HG03175 (cell line): ENCODE measurements at regions not wholly inside any gene's neighbourhood (a gene's known extent, or its start where the extent isn't known, plus 50 kb on each side); places are given as distances from the start of the nearest gene placed in this dataset.
A peak's percentile ranks its signal among the peaks of the same experiment; 100 is the strongest.

Experiments
- ATAC-seq: cut with Tn5 transposase; IDR thresholded peaks from one replicate; pipeline ENCODE4 v1.9.1; 2021; ENCODE audit warnings: mild to moderate bottlenecking, moderate library complexity; ENCODE audit not compliant: unreplicated experiment

DNA sequence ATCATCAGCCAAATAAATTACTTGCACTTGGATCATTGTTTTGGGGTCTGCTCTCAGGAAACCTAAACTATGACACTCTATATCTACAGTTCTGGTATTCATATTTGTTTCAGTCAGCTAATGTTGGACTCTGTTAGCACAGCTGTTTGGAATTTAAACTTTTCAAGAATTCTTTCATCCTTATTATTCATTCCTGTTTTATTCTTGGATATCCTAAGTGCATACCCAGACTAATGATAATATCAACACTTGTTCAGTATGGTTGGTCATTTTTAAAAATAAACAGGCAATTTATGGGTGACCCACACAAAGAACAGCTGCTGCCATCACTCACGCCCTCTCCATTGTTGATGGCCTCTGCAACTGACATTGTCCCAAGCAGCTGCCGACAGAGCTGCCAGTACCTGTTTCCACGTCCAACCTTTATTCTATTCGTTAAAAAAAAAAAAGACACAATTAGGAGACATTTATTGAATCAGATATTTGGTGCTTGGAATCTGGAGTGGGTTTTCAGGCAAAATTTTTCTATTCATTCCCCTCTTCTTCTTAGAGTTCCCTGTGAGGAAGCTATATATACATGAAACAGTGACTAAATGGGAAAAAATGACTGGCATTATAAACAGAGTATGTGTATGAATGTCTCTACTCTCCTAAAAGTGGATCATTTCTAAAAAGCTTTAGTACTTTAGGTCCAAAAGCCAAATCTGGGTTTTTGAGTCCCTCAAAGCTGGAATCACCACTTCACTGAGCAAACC is 252.1 kb upstream of the NAV3 start:
- ATAC-seq = no peak

DNA sequence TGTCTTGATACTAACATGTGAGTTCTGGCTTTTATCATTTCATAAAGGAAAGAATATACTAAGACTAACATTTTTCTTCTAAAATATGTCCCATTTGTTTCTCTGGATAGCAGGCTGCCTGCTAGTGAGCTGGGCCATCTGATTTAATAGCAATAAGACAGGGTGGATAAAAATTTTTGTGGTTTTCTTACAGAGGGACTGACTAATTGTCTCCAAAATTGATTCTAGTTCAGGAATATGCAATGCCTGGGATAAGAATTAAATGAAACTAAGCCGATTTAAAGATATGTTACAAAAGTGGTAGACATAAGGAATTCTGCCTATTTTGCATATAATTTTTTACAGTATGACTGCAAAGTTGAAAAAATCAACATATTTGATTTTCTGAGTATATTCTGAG is 252.9 kb upstream of the NAV3 start:
- ATAC-seq = no peak

DNA sequence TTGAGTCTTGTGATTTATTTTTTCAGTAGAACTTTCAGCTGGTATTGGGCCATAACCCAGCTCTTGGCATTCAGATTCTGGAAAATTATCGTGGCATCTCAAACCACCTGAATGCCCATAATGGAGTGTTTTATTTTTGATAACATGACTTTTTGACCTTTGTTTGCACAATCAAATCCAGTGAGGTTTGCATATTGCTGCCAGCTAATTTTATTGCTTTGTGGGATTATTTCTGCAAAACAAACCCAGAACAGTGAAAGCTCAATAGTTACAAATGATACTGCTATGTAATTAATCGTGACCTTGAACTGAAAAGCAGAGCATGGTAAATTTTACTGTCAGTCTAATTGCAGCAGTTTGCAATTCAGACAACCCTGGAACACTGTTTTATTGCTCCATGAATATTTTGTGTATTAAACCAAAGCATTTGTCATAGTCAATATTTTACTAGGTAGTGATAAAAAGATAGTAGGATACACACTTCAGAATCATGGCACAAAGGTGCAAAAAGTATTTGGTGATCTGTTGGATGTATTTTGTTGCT is 255.2 kb upstream of the NAV3 start:
- ATAC-seq = no peak

DNA sequence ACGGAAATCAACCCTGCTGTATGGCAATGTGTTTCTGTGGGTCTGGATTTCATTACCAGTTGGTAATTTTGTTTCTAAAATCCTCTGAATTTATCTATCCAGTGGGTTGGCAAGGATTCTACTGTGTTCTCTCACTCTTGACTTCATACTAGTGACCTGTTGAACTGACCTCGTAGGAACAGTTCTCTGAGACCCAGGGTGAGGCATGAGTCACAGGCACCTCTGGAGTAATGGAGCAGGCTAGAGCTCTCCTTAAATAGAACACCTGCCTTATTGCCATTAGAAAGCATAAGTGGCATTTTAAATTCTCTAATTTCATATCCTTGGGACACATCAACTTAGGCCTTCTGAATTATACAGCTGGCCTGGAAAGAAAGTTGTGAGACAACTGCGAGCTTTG is 258.3 kb upstream of the NAV3 start:
- ATAC-seq = no peak

DNA sequence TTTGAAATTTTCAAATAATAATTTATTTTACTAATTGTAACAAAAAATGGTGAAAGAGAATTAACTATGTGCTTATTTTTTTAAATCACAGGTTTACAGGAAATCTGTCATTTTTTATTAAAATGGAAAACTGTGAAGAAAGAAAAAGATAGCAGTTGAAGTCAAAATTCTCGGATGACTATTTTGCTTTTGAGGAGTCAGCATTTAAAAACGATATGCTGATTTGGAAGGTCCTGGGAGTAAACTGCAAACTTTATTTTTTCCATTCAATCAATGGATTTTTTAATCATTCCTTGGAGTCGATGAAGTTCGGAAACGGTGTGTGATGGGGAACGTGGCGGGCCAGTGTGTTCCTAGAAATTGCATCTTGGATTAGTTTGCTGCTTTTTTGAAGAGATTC is 258.9 kb upstream of the NAV3 start:
- no peak for ATAC-seq

DNA sequence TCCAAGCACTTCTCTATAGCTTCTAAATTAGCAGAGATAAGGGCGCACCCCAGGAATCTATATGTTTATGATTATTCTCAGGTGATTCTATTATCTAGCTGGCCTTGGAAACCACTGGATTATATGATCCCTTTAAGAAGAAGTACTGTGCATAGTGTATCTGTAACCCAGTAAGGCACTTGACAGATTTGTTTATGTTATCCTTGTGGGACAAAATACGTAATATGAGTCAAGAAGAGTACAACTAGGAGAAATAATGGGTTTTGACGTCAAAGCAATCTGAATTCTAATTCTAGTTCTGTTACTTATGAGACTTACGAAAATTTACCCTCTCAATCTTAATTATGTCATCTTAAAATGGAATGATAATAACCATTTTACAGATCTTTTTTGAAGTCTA is 259.6 kb upstream of the NAV3 start:
- no peak for ATAC-seq

DNA sequence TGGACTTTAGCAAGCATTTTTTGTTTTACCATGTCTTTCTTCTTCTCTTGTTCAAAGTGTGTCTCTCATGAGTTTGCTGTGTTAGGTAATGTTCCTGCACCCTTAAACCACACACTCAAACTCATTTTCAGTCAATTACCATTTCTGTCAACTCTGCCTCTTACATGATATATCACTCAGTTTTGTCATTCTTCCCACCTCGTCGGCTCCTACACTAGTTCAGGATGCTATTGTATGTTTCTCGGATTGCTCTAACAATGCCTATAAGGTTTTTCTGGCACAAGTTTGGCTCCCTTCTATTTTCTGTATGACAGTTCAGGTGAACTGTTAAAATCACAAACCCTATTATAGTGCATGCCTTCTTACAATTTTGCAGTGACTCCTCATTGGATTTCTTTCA is 260.8 kb upstream of the NAV3 start:
- ATAC-seq = no peak

DNA sequence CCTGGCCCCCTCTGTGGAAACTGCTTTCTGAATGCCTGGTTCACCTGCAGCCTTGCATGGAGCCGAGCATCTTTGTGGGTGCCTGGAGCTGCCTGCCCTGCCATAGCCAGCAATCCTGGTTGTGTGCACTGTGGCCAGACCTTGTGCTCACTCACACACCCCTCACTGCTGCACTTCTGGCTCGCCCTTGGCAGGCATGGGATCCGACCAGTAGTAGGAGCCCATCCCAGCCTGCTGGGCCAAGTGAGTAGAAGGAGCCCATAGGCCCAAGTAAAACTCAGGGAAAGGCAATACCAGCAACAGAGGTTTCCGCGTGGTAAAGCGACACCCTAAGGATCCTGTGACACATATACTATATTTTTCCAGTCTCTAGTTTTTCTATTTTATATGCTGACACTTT is 270.0 kb upstream of the NAV3 start:
- ATAC-seq = no peak

DNA sequence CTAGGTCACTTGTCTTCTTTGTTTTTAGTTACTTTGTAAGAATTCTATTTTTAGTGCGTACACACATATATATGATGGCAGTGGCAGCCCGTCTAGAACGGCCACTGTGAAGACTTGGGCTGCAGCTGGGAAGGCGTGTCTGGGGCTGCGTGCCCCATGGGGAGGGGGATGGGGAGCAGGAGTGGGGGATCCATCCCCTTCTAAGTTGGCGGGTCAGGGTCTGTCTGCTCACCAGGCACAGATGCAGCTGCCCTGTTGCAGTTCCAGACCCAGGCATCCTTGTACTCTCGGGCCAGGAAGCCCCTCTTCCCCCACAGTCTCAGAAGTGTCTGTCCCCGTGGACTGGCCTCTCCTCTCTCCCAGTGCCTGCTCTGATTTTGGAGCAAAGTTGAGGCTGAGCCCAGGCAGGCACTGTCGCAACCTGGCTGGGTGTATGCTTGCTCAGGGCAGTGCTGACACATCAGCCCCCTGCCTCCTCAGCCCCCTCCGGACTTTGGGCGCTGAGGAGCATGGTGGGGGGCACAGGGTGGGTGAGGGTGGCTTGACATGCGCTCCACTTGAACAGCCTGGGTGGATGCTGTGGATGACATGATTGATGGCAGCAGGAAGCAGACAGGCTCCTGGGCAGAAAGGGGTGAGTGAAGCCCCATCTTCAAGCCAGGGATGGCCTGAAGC is 271.2 kb upstream of the NAV3 start:
- ATAC-seq = no peak

DNA sequence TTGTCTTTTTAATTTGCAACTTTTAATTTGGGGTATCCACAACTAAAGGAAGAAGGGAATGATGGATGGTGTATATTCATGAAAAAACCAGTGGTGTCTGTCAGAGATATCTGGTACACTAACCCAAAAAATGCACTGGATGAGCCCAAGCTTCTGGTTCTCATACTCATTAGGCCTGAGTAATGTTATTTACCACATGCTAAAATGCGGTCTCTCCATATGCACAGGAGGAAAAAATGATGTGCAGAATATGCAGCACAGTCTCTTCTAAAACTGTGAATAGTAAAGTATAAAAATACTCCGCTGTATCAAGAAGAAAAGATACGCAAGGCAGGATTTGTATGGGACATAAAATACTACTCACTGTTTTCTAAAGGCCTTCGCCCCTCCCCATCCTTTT is 275.6 kb upstream of the NAV3 start:
- no peak for ATAC-seq

DNA sequence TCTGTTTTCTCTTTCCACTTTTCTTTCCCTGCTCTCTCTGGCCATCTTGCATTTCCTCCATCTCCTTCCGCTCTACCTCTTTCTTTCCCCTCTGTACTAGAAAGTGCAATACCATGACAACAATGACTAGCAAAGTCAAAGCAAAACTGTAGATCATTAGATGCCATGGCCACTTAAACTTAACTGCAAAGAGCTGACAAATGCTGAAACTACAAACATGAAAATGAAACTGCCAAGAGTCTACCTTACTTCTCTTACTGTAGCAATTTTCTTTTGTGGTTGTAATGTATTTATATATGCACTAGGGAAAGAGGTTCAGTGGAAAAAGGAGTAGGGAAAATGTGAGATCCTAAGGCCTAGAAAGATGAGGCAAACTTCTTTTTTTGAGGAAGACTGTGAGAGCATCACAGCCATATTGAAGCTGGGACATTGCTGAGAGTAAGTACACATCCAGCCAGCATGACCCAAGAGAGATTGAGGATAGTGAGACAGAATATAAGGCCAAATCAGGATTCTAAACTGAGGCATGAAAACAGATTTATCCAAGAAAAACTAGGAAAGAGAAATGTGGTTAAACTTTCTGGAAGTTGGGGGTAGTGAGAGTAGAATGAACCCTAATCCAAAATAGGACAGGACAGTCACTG is 276.6 kb upstream of the NAV3 start:
- peak; percentile 99 for ATAC-seq

DNA sequence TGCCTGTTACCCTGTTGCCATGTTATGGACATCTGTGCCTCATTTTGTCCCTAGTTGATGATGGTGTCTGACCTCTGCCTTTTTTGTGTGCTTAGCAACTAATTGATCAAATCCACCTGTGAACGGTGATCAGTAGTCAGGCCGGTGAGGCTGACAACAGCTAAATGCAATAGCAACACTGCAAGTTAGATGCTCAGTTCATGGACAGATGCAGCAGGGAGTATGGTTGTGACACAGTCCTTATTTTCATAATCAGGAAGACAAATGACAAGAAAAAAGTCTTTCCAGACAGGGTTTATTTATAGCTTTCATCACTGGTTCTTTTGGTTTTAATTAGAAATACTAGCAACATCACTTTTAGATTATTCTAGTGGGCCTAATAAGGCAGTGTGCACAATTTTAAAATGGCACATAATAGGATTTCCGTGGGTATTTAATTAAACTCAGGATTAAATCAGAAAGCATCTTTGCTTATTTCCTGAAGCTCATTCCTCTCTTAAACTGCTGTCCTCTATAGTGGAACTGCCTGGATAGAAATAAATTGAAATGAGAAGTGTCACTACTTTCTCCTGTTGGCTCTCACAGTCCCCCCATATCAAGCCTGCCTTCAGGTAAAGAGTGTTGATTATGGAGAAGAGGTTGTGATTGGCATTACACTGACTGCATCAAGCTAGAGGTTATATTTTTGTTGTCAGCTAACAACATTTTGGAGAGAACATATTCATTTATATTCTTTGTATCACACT is 281.1 kb upstream of the NAV3 start:
- no peak for ATAC-seq

DNA sequence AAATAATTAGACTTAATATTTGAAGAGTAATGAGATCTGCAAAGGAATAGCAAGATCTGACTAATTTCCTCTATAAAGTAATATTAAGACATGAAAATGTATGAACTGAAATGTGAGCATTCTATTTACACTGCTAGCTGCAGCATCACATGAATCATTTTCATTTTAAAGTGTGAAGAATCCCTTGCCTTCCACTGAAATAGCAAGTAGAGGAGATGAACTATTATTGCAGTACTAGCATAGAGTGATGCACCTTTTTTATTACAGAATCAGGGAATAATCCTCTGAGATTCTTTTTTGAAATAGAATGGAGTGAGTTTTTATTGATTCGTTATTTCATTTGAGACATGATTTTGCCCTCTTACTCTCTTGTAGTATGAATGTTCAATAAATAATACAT is 281.9 kb upstream of the NAV3 start:
- no peak for ATAC-seq

DNA sequence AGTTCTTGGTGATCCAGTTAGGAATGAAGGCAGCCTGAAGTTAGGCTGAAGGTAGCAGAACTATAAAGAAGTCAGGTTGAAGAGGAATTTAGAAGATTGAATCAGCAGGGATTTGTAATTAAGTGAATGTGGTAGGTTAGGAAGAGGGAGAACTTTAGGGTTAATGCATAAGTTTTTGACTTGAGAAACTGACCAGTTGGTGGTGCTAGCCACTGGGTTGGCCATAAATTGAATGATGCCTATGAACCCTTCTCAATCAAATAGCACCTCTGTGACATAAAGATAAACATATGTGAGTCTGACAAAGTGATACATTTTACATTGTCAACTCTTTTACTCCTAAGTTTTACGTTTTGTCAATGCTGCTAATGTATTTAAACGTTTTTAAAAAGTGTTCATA is 290.6 kb upstream of the NAV3 start:
- ATAC-seq = no peak

DNA sequence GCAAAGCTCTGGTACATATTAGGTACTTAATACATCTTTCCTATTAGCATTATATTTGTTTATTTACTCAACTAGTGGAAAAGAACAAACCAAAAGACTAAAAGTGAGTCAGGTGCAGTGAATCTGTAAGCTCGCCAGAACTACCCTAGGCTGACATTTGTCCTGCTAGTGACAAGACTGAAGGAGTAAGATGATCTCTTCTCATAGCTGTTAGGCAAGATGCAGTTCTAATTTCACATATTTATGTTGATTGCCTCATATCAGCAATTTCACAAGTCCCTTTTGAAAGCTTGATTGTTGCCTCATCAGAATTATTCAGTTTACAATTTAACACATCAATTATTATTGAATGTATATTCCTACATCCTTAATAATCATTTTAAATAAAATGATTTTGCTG is 293.0 kb upstream of the NAV3 start:
- ATAC-seq = no peak

DNA sequence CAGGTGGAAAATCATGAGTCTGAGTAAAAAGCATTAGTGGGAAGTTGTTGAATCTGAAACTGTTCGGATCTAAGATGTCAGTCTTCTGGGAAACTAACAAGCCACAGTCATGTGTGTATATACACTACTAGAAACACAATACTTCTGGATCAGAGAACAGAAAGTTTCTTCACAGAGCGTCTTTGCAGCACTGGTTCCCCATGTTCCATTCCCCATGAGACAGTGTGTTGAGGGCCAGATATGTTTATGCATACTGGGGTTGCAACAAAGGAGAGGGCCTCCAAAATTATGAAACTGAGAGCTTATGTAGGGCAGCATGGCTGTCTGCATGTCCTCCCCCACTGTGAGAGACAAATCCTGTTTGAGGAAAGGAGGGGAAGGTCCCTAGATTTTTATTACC is 295.0 kb upstream of the NAV3 start:
- ATAC-seq = no peak

DNA sequence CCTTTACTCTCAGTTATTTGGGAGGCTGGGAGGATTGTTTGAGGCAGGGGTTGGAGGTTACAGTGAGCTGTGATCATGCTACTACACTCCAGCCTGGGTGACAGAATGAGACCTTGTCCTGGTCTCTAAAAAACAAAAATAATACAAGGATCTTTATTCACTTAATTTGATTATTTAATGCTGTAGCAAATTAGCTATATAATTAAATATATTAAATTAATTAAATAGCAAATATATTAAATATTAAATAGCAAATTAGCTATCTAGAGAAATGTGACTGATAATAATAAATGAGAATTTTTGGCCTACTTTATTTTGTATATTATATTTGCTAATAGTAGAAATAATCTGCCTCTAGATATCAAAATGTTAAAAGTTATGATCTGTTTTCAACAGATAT is 298.8 kb upstream of the NAV3 start:
- no peak for ATAC-seq

DNA sequence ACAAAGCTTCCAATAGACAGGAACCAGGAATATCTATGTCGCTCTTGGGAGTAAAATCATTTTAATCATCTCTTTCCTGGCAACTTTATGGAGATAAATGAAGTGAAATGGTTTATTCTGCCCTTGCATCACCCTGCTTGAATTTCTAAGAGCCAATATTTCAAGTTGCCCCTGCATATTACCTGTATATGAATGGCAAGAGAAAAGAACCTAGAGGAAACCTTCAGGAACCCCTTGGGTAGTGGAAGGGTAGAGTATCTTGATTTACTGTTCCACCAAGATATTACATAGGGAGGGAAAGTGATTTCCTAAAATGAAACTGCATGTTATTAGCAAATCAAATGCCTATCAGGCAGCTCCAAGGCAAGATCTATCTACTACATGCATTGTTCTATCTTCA is 308.4 kb upstream of the NAV3 start:
- no peak for ATAC-seq

DNA sequence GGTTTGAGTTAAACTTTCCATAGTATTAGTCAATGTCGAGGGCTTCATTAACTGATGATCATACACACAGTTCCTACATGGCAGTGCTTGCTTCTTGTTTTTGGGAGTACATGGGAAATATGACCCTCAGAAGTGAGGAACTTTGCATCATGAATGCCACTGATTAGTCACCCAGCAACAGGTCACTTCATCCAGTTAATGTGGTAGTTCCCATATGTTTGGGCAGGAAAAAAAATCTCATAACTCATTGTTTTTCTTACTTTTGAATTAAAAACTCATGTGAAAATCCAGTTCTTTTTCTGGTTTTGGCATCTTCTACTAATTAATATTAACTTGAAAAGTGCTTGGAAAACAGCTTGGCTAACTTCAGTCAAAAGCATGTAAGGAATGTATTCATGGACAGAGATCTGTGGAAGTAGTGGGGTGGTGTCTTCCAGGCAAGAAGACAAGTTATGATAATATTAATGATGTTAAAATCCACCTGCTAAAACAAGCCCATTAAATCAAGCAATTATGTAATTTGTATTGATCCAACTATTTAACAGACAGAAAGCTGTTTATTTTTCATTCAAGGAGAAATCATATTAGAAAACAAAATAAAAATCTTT is 309.1 kb upstream of the NAV3 start:
- ATAC-seq = no peak

DNA sequence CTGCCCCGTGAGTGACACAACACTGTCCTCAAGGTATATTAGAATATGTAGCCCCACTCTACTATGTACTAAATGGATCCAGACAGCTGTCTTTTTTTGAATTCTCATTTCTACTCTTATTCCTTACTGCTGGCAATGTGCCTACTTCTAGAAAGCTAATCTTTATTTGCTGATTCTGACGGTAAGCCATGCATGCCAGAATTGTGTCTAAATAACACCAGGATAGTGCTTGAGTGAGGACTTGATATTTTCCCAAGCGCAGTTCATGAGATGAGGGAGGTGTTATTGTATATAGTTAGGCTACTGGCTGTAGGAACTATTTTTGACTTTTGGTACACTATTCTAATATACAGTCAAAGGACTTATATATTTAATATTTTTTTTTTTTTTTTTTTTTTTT is 316.2 kb upstream of the NAV3 start:
- ATAC-seq = no peak

DNA sequence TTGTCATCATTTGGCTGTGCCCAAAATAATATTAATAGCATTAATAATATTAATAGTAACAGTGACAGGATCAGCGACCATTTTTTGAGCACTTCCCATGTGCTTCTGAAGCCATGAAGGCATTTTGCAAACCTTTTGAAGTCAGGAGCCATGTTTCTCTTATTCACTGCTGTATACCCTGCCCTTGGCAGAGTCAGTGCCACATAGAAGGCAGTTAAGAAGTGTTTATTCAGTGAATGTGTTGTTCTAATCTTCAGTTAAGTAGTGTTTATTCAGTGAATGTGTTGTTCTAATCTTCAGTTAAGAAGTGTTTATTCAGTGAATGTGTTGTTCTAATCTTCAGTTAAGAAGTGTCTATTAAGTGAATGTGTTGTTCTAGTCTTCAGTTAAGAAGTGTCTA is 319.7 kb upstream of the NAV3 start:
- ATAC-seq = no peak
